Ectodermal cell (in vitro differentiated cells): ENCODE measurements at regions not wholly inside any gene's neighbourhood (a gene's known extent, or its start where the extent isn't known, plus 50 kb on each side); places are given as distances from the start of the nearest gene placed in this dataset.
"Not testable (repeated sequence)": the region's sequence is repeated elsewhere in the genome, so short reads cannot be mapped to it uniquely, and the experiment has no call there.

Source experiments
- H3K27ac ChIP-seq: 2 replicates; pipeline ENCODE4 v1.7.0; 2013; ENCODE audit warnings: mild to moderate bottlenecking, low read depth, low read length; ENCODE audit not compliant: insufficient read depth, poor library complexity, severe bottlenecking
- H3K27me3 ChIP-seq: 2 replicates; pipeline ENCODE4 v1.7.0; 2013; ENCODE audit warnings: mild to moderate bottlenecking, low read length; ENCODE audit not compliant: insufficient read depth, control insufficient read depth, poor library complexity, severe bottlenecking
- H3K36me3 ChIP-seq: one replicate; pipeline ENCODE4 v1.7.0; 2013; ENCODE audit warnings: low read length; ENCODE audit not compliant: control insufficient read depth, insufficient read depth
- H3K4me1 ChIP-seq: one replicate; pipeline ENCODE4 v1.7.0; 2013; ENCODE audit warnings: low read length; ENCODE audit not compliant: control insufficient read depth, insufficient read depth
- H3K4me3 ChIP-seq: 2 replicates; pipeline ENCODE4 v1.7.0; 2013; ENCODE audit warnings: low read depth, low read length, control low read depth; ENCODE audit not compliant: insufficient read depth
- H3K9me3 ChIP-seq: 2 replicates; pipeline ENCODE4 v1.7.0; 2013; ENCODE audit warnings: mild to moderate bottlenecking, low read length, moderate library complexity; ENCODE audit not compliant: control insufficient read depth
- WGBS, 2 experiments: methylation state at CpG; one replicate each; pipeline ENCODE4 v1.1.7; 2013; ENCODE audit warnings: missing lambda C conversion rate in 2 of 2; 5-methylcytosine and 5-hydroxymethylcytosine counted together

GRCh38 chr4:29734343-29735213, 985.6 kb upstream of the PCDH7 start:
- Histone ChIP-seq H3K36me3 (no peaks in the 10 kb centered on the region), H3K4me1 (no peaks in the 10 kb centered on the region), H3K4me3 (no peak overlapping the region), H3K27me3 (no peaks in the 10 kb centered on the region), H3K27ac (no peak overlapping the region), H3K9me3 (no peaks in the 10 kb centered on the region)
- WGBS, 2 experiments: 90 to 92% methylated on average over 7 to 8 of the region's 8 CpGs

- WGBS, 2 experiments: 83 to 93% methylated on average over 3 of the region's 3 CpGs
- Histone ChIP-seq H3K4me1 (no peaks in the 10 kb centered on the region), H3K9me3 (no peaks in the 10 kb centered on the region)
Observed at GRCh38 chr4:29756966-29757365, 963.2 kb upstream of the PCDH7 start.

GRCh38 chr4:29762151-29762550, 958.0 kb upstream of the PCDH7 start:
- 100% methylated on average over 2 of the region's 2 CpGs; no CpG with 5 or more reads in 1 of the 2 experiments for WGBS, 2 experiments
- Histone ChIP-seq H3K4me1 (no peaks in the 10 kb centered on the region), H3K36me3 (no peaks in the 10 kb centered on the region), H3K9me3 (no peaks in the 10 kb centered on the region), H3K27me3 (no peaks in the 10 kb centered on the region), H3K4me3 (no peak overlapping the region), H3K27ac (no peak overlapping the region)

More at GRCh38 chr4:29756966-29757365, 963.2 kb upstream of the PCDH7 start:
- Histone ChIP-seq H3K4me3 (no peak overlapping the region), H3K27me3 (no peaks in the 10 kb centered on the region), H3K36me3 (no peaks in the 10 kb centered on the region), H3K27ac (no peak overlapping the region)

GRCh38 chr4:29770627-29771026, 949.5 kb upstream of the PCDH7 start:
- Histone ChIP-seq H3K9me3 (no peaks in the 10 kb centered on the region), H3K4me3 (no peak overlapping the region), H3K27me3 (no peaks in the 10 kb centered on the region), H3K27ac (no peak overlapping the region), H3K4me1 (no peaks in the 10 kb centered on the region), H3K36me3 (no peaks in the 10 kb centered on the region)
- WGBS, 2 experiments: 90% methylated on average over 2 of the region's 2 CpGs

GRCh38 chr4:29788123-29788522, 932.0 kb upstream of the PCDH7 start:
- not testable (repeated sequence) for H3K4me1 ChIP-seq, H3K27ac ChIP-seq, H3K4me3 ChIP-seq, H3K36me3 ChIP-seq, H3K9me3 ChIP-seq, H3K27me3 ChIP-seq
- 86 to 92% methylated on average over 2 of the region's 2 CpGs for WGBS, 2 experiments

- H3K27ac ChIP-seq: no peak overlapping the region
- no peaks in the 10 kb centered on the region for H3K27me3 ChIP-seq
- no peaks in the 10 kb centered on the region for H3K4me1 ChIP-seq
- WGBS, 2 experiments: 57 to 62% methylated on average over 2 of the region's 2 CpGs
- no peaks in the 10 kb centered on the region for H3K36me3 ChIP-seq
- H3K4me3 ChIP-seq: no peak overlapping the region
- no peaks in the 10 kb centered on the region for H3K9me3 ChIP-seq
Observed at GRCh38 chr4:29805245-29805644, 914.9 kb upstream of the PCDH7 start.

GRCh38 chr4:29805916-29806480, 914.2 kb upstream of the PCDH7 start:
- Histone ChIP-seq H3K4me1 (no peaks in the 10 kb centered on the region), H3K27me3 (no peaks in the 10 kb centered on the region), H3K9me3 (no peaks in the 10 kb centered on the region), H3K27ac (no peak overlapping the region), H3K4me3 (no peak overlapping the region), H3K36me3 (no peaks in the 10 kb centered on the region)
- 70 to 76% methylated on average over 1 to 3 of the region's 3 CpGs for WGBS, 2 experiments

- H3K9me3 ChIP-seq: no peaks in the 10 kb centered on the region
- no peak overlapping the region for H3K4me3 ChIP-seq
- no peak overlapping the region for H3K27ac ChIP-seq
- no peaks in the 10 kb centered on the region for H3K36me3 ChIP-seq
- H3K27me3 ChIP-seq: no peaks in the 10 kb centered on the region
- no peaks in the 10 kb centered on the region for H3K4me1 ChIP-seq
- WGBS, 2 experiments: 94 to 97% methylated on average over 4 of the region's 4 CpGs
Observed at GRCh38 chr4:29817961-29818360, 902.2 kb upstream of the PCDH7 start.

- H3K27ac ChIP-seq: no peak overlapping the region
- 83 to 100% methylated on average over 1 of the region's 2 CpGs for WGBS, 2 experiments
- no peaks in the 10 kb centered on the region for H3K9me3 ChIP-seq
Observed at GRCh38 chr4:29829067-29829466, 891.1 kb upstream of the PCDH7 start.

GRCh38 chr4:29852537-29852936, 867.6 kb upstream of the PCDH7 start:
- H3K4me3 ChIP-seq: no peak overlapping the region
- H3K27ac ChIP-seq: no peak overlapping the region
- no peaks in the 10 kb centered on the region for H3K9me3 ChIP-seq
- no peaks in the 10 kb centered on the region for H3K27me3 ChIP-seq
- H3K36me3 ChIP-seq: no peaks in the 10 kb centered on the region
- H3K4me1 ChIP-seq: no peaks in the 10 kb centered on the region

More at GRCh38 chr4:29829067-29829466, 891.1 kb upstream of the PCDH7 start:
- Histone ChIP-seq H3K4me3 (no peak overlapping the region), H3K36me3 (no peaks in the 10 kb centered on the region), H3K4me1 (no peaks in the 10 kb centered on the region), H3K27me3 (no peaks in the 10 kb centered on the region)
